ENCODE measurements at regions not wholly inside any gene's neighbourhood (a gene's known extent, or its start where the extent isn't known, plus 50 kb on each side); places are given as distances from the start of the nearest gene placed in this dataset.

DNA sequence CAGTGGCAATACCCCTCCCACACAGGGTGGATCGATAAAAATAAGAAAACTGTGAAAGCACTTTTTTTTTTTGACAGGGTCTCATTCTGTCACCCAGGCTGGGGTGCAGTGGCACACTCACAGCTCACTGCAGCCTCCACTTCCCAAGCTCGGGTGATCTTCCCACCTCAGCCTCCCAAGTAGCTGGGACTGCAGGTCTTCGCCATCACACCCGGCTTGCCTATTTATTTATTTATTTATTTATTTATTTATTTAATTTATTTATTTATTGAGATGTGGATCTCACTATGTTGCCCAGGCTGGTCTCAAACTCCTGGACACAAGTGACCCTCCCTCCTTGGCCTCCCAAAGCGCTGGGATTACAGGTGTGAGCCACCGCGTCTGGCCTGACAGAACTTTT lies 68.0 kb upstream of the PPP1R26 start:
- in situ Hi-C loops (cut with HindIII; ENCODE audit: low sequenced_read_pairs), result loop anchor here (5.0 to 10.0 kb wide), 2 partner anchors 104 to 327 kb away; partner anchors contain the start of gene OLFM1

DNA sequence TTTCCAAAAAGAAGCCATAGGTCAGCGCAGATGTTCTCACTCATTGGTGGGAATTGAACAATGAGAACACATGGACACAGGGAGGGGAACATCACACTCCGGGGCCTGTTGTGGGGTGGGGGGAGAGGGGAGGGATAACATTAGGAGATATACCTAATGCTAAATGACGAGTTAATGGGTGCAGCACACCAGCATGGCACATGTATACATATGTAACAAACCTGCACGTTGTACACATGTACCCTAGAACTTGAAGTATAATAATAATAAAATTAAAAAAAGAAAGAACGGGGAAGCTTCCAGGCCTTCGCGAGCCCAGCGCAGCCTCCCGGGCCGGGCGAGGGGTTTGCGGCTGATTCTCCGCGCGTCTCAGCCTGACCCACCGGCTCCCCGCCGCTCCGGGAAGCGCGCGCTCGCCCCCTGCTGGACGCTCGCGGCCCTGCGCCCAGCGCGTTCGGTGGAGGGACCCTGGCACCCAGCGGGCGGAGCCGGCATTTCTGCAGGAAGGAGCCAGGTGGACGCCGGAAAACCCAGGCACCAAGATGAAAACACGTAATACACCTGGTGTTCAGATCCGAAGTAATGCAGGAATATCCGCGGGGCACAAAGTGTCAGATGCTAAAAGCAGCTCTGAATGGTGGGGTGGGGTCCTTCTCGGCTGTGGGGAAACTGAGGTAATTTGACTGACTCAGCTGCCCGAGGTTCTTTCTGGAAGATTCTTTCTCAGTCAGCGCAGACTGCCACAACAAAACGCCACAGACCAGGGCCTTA lies 67.1 kb upstream of the PPP1R26 start:
- in situ Hi-C loops (cut with HindIII; ENCODE audit: low sequenced_read_pairs), result loop anchor here (5.0 to 10.0 kb wide), 2 partner anchors 105 to 328 kb away; partner anchors contain the start of gene OLFM1

DNA sequence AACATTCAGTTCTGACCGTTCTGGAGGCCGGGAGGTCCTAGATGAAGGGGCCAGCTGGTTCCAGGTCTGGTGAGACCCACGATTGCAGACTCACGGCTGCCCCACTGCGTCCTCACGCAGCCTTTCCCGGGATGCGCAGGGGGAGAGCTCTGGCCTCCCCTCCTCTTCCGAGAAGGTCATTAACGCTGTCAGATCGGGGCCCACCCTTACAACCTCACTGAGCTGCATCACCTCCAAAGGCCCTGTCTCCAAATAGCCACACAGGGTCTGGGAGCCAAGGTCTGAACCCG lies 66.6 kb upstream of the PPP1R26 start:
- in situ Hi-C loops (cut with HindIII; ENCODE audit: low sequenced_read_pairs), result loop anchor here (5.0 to 10.0 kb wide), 2 partner anchors 106 to 328 kb away; partner anchors contain the start of gene OLFM1

DNA sequence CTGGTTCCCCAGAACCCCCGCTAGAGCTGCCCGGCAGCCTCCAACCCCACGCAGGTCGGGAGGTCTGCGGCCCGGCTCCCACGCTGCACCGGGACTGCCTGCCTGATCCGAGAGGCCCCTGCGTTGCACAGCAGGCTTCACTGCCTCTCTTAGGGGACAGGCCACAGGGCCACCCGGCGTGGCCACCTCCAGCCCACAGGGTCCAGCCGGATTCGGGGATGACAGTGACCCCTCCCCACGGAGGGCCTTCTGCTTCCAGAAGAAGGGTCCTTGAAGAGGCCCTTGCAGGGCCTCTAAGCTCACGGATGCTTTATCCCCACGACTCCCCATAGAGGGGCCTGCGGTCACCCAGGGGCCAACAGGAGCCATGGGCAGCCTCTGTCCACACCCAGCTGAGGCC lies 66.1 kb upstream of the PPP1R26 start:
- in situ Hi-C loops (cut with HindIII; ENCODE audit: low sequenced_read_pairs), result loop anchor here (5.0 to 10.0 kb wide), 2 partner anchors 106 to 329 kb away; partner anchors contain the start of gene OLFM1

DNA sequence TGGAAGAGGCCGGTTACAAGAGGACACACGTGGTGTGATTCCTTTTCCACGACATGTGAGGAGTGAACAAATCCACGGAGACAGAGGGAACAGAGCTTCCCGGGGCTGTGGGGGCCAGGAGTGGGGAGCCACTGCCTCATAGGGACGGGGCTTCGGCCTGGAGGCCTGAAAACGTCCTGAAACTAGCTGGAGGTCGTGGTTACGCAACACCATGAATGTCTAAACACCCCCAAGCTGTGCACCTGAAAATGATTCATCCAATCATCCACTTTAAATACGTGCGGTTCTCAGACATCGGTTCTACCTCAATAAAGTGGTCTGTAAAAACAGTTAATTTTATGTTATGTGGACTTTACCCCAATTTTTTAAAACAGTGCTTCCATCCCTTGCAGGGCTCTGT lies 65.3 kb upstream of the PPP1R26 start:
- in situ Hi-C loops (cut with HindIII; ENCODE audit: low sequenced_read_pairs), result loop anchor here (5.0 to 10.0 kb wide), 2 partner anchors 107 to 329 kb away; partner anchors contain the start of gene OLFM1

DNA sequence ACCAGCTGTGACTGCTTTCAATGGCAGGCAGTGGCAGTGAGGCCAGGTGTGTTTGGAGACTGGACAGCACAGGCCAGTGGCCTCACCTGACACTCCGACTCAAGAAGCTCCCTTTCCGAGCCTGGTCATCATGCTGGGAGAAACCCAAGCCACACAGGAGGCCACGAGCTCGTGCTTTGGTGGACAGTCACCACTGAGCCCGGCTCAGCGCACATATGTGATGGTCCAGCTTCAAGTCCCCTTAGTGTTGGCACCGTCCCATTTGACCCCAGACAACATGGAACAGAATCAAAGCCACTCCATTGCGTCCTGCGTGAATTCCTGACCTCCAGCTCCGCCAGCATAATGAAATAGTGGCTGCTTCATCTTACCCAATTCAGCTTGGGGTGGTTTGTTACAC lies 64.0 kb upstream of the PPP1R26 start:
- in situ Hi-C loops (cut with HindIII; ENCODE audit: low sequenced_read_pairs), result loop anchor here (5.0 to 10.0 kb wide), 2 partner anchors 38 to 331 kb away; partner anchors contain the start of gene OLFM1

DNA sequence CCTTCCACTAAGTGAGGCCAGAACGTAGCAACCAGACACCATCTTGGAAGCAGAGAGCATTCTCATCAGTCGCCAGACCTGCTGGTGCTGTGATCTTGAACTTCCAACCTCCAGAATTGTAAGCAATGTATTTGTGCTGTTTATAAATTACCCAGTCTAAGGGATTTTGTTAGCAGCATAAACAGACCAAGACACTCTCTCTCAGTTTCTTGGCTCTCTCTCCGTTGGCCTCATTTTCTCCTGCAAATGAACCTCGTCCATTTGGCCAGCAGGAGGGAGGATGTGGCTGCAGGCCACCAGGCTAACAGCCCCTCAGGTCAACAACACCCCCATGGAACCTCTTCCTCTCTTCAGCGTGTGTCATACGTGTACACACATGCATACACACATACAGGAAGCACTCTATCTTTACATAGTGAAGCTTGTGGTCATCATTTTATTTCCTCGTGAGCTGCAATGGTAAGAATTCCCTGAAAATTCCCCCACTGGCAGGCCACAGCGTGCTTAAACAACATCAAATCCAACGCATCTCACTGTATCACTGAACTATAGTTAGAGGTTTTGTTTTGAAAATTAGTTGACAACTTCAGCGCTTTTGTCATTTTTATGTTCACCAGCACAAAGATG lies 62.8 kb upstream of the PPP1R26 start:
- in situ Hi-C loops (cut with HindIII; ENCODE audit: low sequenced_read_pairs), result loop anchor here (5.0 to 10.0 kb wide), 2 partner anchors 39 to 332 kb away; partner anchors contain the start of gene OLFM1

DNA sequence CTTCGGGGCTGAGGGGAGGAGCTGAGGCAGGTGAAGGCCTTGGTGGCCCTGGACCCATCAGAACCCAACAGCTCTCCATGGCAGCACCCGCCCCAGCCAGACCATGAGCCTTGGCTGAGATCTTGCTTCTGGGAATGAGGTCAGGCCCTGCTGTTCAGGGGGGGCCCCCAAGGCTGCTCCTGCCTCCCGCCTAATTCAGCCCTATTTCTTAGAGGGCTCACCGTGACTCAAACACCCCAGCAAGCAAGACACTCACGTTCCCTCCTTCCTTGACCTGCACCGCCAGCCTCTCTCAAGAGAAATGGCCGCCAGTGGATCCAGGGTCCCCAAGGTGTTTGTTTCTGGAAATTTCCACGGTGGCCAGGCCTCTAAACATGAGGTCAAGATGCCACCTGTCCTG lies 61.4 kb upstream of the PPP1R26 start:
- in situ Hi-C loops (cut with HindIII; ENCODE audit: low sequenced_read_pairs), result loop anchor here (5.0 to 10.0 kb wide), 2 partner anchors 41 to 333 kb away; partner anchors contain the start of gene OLFM1

DNA sequence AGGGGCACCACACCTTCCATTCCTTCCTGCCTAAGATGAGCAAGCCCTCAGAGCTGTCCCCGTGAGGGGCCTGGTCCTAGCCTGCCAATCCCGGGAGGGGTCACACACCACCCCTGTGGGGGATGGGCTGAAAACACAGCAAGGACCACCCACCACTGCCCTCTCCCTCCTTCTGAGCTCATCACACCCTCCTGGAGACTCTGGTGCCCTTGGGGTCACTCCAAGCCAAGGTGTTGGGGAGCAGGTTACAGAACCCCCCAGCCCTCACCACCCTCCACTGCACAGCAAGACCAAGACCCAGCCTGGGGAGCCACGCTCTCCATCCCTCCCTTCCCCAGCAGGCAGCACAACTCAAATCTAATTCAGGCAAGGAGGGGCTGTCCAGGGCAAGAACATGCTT lies 60.5 kb upstream of the PPP1R26 start:
- in situ Hi-C loops (cut with HindIII; ENCODE audit: low sequenced_read_pairs), result loop anchor here (5.0 to 10.0 kb wide), 2 partner anchors 42 to 334 kb away; partner anchors contain the start of gene OLFM1

DNA sequence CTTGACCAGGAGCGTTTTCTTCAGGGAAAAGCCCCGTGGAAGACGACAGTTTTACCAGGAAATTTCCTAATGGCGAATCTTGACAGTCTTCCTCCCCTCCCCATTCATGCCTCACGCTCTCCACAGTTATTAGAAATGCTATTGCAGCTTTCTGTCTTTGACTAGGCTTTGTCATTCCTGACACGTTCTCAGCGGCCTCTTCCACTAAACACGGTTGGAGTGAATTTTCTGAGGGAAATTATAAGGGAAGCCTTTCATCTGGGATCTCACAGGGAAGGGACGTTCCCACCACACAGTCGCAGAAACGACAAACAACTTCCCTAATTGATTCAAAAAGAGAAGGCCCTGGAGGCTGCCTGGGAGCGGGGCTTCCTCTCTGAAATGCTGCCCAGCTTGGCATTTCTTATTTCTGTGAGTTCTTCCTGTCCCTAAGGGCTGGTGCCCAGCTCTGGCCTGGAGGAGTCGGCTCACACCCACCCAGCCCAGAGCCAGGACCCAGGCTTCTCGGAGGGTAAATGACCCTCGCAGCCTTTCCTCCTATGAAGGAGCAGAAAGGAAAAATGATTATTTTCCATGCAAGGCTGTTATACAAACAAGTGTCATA lies 57.1 kb upstream of the PPP1R26 start:
- in situ Hi-C loops (cut with HindIII; ENCODE audit: low sequenced_read_pairs), result no loop called here

DNA sequence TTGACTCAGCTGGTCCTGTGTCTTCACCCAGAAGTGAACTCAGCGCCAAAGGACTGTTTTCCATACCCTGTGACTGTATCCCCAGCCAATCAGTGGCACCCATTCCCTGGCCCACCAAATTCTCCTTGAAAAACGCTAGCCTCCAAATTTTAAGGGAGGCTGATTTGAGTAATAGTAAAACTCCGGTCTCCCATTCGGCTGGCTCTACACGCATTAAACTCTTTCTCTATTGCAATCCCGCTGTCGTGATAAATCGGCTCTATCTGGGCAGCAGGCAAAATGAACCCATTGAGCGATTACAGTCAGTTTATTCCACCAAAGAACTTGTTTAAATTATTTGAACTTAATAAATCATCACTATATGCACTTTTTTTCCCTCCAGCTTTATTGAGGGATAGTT lies 55.9 kb upstream of the PPP1R26 start:
- in situ Hi-C loops (cut with HindIII; ENCODE audit: low sequenced_read_pairs), result no loop called here

Measured in DLD1 (cell line).